Activated T-helper 17 cell treated with anti-CD3 and anti-CD28 coated beads, Interleukin-2, amount 50 U/mL, for 72 hours (primary cell): ENCODE measurements at regions not wholly inside any gene's neighbourhood (a gene's known extent, or its start where the extent isn't known, plus 50 kb on each side); places are given as distances from the start of the nearest gene placed in this dataset.
A peak's percentile ranks its signal among the peaks of the same experiment; 100 is the strongest.

Experiments used
- ATAC-seq: fragments of 150-1000 bp; cut with Tn5 transposase; replicated peaks from 2 replicates; pipeline ENCODE4 v1.10.0; 2021; ENCODE audit warnings: mild to moderate bottlenecking, moderate library complexity
- H3K27ac Mint-ChIP-seq: one replicate; pipeline ENCODE4 v1.8.0; 2022; ENCODE audit warnings: mixed read lengths
- H3K27me3 Mint-ChIP-seq: one replicate; pipeline ENCODE4 v1.8.0; 2022; ENCODE audit warnings: mixed read lengths
- H3K36me3 Mint-ChIP-seq: one replicate; pipeline ENCODE4 v1.8.0; 2022; ENCODE audit warnings: low read depth, mild to moderate bottlenecking, mixed read lengths
- H3K4me1 Mint-ChIP-seq: one replicate; pipeline ENCODE4 v1.8.0; 2022; ENCODE audit warnings: mixed read lengths
- H3K4me3 Mint-ChIP-seq: one replicate; pipeline ENCODE4 v1.8.0; 2022; ENCODE audit warnings: mild to moderate bottlenecking, mixed read lengths
- H3K9me3 Mint-ChIP-seq: one replicate; pipeline ENCODE4 v1.8.0; 2022; ENCODE audit warnings: mixed read lengths

- Mint-ChIP-seq H3K27me3 (peaks cover 5% of the 10 kb centered on the region), H3K36me3 (no peaks in the 10 kb centered on the region), H3K9me3 (no peaks in the 10 kb centered on the region), H3K4me3 (no peak overlapping the region), H3K27ac (no peak overlapping the region), H3K4me1 (no peaks in the 10 kb centered on the region)
- ATAC-seq: no peak
These were observed 267.7 kb upstream of the G2E3 start for GRCh38 chr14:30291216-30291615.

- Mint-ChIP-seq H3K27ac (no peak overlapping the region), H3K9me3 (peaks cover 4% of the 10 kb centered on the region), H3K36me3 (no peaks in the 10 kb centered on the region), H3K4me3 (no peak overlapping the region), H3K27me3 (peaks cover 8% of the 10 kb centered on the region), H3K4me1 (no peaks in the 10 kb centered on the region)
- no peak for ATAC-seq
These were observed 266.4 kb upstream of the G2E3 start for GRCh38 chr14:30292541-30292940.

- Mint-ChIP-seq H3K4me1 (no peaks in the 10 kb centered on the region), H3K27ac (no peak overlapping the region), H3K4me3 (no peak overlapping the region), H3K36me3 (no peaks in the 10 kb centered on the region), H3K27me3 (peaks cover 8% of the 10 kb centered on the region), H3K9me3 (peaks cover 4% of the 10 kb centered on the region)
- ATAC-seq: peak; percentile 51
These were observed 263.0 kb upstream of the G2E3 start for GRCh38 chr14:30295980-30296379.

- Mint-ChIP-seq H3K4me1 (no peaks in the 10 kb centered on the region), H3K27ac (no peak overlapping the region), H3K27me3 (peaks cover 8% of the 10 kb centered on the region), H3K9me3 (peaks cover 4% of the 10 kb centered on the region), H3K4me3 (peak overlapping the region; percentile 44), H3K36me3 (no peaks in the 10 kb centered on the region)
- peak; percentile 32 for ATAC-seq
These were observed 262.0 kb upstream of the G2E3 start for GRCh38 chr14:30296931-30297405.

GRCh38 chr14:30297876-30298795 is 260.8 kb upstream of the G2E3 start:
- Mint-ChIP-seq H3K4me3 (no peak overlapping the region), H3K9me3 (peaks cover 4% of the 10 kb centered on the region), H3K4me1 (no peaks in the 10 kb centered on the region), H3K27ac (no peak overlapping the region), H3K36me3 (no peaks in the 10 kb centered on the region), H3K27me3 (peaks cover 8% of the 10 kb centered on the region)
- ATAC-seq: no peak

GRCh38 chr14:30299915-30300314 is 259.0 kb upstream of the G2E3 start:
- Mint-ChIP-seq H3K27me3 (peaks cover 3% of the 10 kb centered on the region), H3K9me3 (peaks cover 4% of the 10 kb centered on the region), H3K4me3 (no peak overlapping the region), H3K27ac (no peak overlapping the region), H3K36me3 (no peaks in the 10 kb centered on the region), H3K4me1 (no peaks in the 10 kb centered on the region)
- ATAC-seq: no peak

GRCh38 chr14:30303350-30303749 is 255.6 kb upstream of the G2E3 start:
- Mint-ChIP-seq H3K36me3 (no peaks in the 10 kb centered on the region), H3K4me1 (no peaks in the 10 kb centered on the region), H3K4me3 (no peak overlapping the region), H3K27me3 (peaks cover 3% of the 10 kb centered on the region), H3K9me3 (no peaks in the 10 kb centered on the region), H3K27ac (no peak overlapping the region)
- no peak for ATAC-seq

GRCh38 chr14:30305346-30305745 is 253.6 kb upstream of the G2E3 start:
- Mint-ChIP-seq H3K27ac (no peak overlapping the region), H3K9me3 (no peaks in the 10 kb centered on the region), H3K27me3 (peaks cover 3% of the 10 kb centered on the region), H3K4me3 (no peak overlapping the region), H3K36me3 (no peaks in the 10 kb centered on the region), H3K4me1 (no peaks in the 10 kb centered on the region)
- ATAC-seq: no peak

GRCh38 chr14:30309405-30309804 is 249.6 kb upstream of the G2E3 start:
- no peaks in the 10 kb centered on the region for H3K4me1 Mint-ChIP-seq
- H3K36me3 Mint-ChIP-seq: no peaks in the 10 kb centered on the region
- no peaks in the 10 kb centered on the region for H3K9me3 Mint-ChIP-seq
- peaks cover 6% of the 10 kb centered on the region for H3K27me3 Mint-ChIP-seq
- no peak for ATAC-seq
- H3K27ac Mint-ChIP-seq: no peak overlapping the region
- H3K4me3 Mint-ChIP-seq: no peak overlapping the region

- no peaks in the 10 kb centered on the region for H3K4me1 Mint-ChIP-seq
- H3K36me3 Mint-ChIP-seq: no peaks in the 10 kb centered on the region
- ATAC-seq: peak; percentile 64
- no peaks in the 10 kb centered on the region for H3K9me3 Mint-ChIP-seq
- no peak overlapping the region for H3K27ac Mint-ChIP-seq
- H3K4me3 Mint-ChIP-seq: no peak overlapping the region
- peaks cover 8% of the 10 kb centered on the region for H3K27me3 Mint-ChIP-seq
These were observed 246.7 kb upstream of the G2E3 start for GRCh38 chr14:30312214-30312613.

GRCh38 chr14:30317729-30318128 is 241.2 kb upstream of the G2E3 start:
- Mint-ChIP-seq H3K4me1 (no peaks in the 10 kb centered on the region), H3K4me3 (no peak overlapping the region)
- no peak for ATAC-seq

GRCh38 chr14:30322819-30323218 is 236.1 kb upstream of the G2E3 start:
- no peak overlapping the region for H3K4me3 Mint-ChIP-seq
- no peak overlapping the region for H3K27ac Mint-ChIP-seq
- H3K4me1 Mint-ChIP-seq: no peaks in the 10 kb centered on the region
- no peaks in the 10 kb centered on the region for H3K36me3 Mint-ChIP-seq
- H3K9me3 Mint-ChIP-seq: no peaks in the 10 kb centered on the region
- peaks cover 12% of the 10 kb centered on the region for H3K27me3 Mint-ChIP-seq
- ATAC-seq: no peak

More at GRCh38 chr14:30317729-30318128, 241.2 kb upstream of the G2E3 start:
- Mint-ChIP-seq H3K9me3 (no peaks in the 10 kb centered on the region), H3K27me3 (peaks cover 12% of the 10 kb centered on the region), H3K27ac (no peak overlapping the region), H3K36me3 (no peaks in the 10 kb centered on the region)

GRCh38 chr14:30330033-30330432 is 228.9 kb upstream of the G2E3 start:
- Mint-ChIP-seq H3K4me3 (no peak overlapping the region), H3K36me3 (no peaks in the 10 kb centered on the region), H3K27me3 (peaks cover 14% of the 10 kb centered on the region), H3K27ac (no peak overlapping the region), H3K4me1 (peaks cover 4% of the 10 kb centered on the region), H3K9me3 (peaks cover 5% of the 10 kb centered on the region)
- no peak for ATAC-seq

- H3K4me3 Mint-ChIP-seq: no peak overlapping the region
- peaks cover 14% of the 10 kb centered on the region for H3K27me3 Mint-ChIP-seq
- peaks cover 5% of the 10 kb centered on the region for H3K9me3 Mint-ChIP-seq
- no peaks in the 10 kb centered on the region for H3K36me3 Mint-ChIP-seq
- peaks cover 4% of the 10 kb centered on the region for H3K4me1 Mint-ChIP-seq
- no peak overlapping the region for H3K27ac Mint-ChIP-seq
- ATAC-seq: no peak
These were observed 228.5 kb upstream of the G2E3 start for GRCh38 chr14:30330445-30330844.

- Mint-ChIP-seq H3K4me3 (no peak overlapping the region), H3K36me3 (no peaks in the 10 kb centered on the region), H3K4me1 (peaks cover 4% of the 10 kb centered on the region), H3K27ac (no peak overlapping the region), H3K27me3 (peaks cover 14% of the 10 kb centered on the region), H3K9me3 (peaks cover 5% of the 10 kb centered on the region)
- no peak for ATAC-seq
These were observed 227.9 kb upstream of the G2E3 start for GRCh38 chr14:30331030-30331429.
